MV-4-11 (cell line): ENCODE measurements at regions not wholly inside any gene's neighbourhood (a gene's known extent, or its start where the extent isn't known, plus 50 kb on each side); places are given as distances from the start of the nearest gene placed in this dataset.

Experiments
- DNase-seq: peaks from one replicate; lab custom pipeline; 2025; lab: John Stamatoyannopoulos, UW

- no peak for DNase-seq
Measured at GRCh38 chr4:52234561-52235440, 183.7 kb downstream of the SPATA18 start.

- no peak for DNase-seq
Measured at GRCh38 chr4:52235552-52236201, 184.6 kb downstream of the SPATA18 start.

GRCh38 chr4:52241916-52242315 lies 190.8 kb downstream of the SPATA18 start:
- peak; percentile 54 for DNase-seq

- no peak for DNase-seq
Measured at GRCh38 chr4:52243367-52243766, 192.3 kb downstream of the SPATA18 start.

GRCh38 chr4:52244103-52244775 lies 193.1 kb downstream of the SPATA18 start:
- no peak for DNase-seq

GRCh38 chr4:52244848-52245247 lies 193.7 kb downstream of the SPATA18 start:
- DNase-seq = no peak

- DNase-seq = no peak
Measured at GRCh38 chr4:52246827-52247226, 195.7 kb downstream of the SPATA18 start.

GRCh38 chr4:52247941-52248340 lies 196.8 kb downstream of the SPATA18 start:
- DNase-seq = no peak

GRCh38 chr4:52248820-52249219 lies 197.7 kb downstream of the SPATA18 start:
- no peak for DNase-seq

- DNase-seq = no peak
Measured at GRCh38 chr4:52249581-52249980, 198.5 kb downstream of the SPATA18 start.

GRCh38 chr4:52250154-52250553 lies 199.1 kb downstream of the SPATA18 start:
- DNase-seq = no peak

GRCh38 chr4:52251864-52252263 lies 200.8 kb downstream of the SPATA18 start:
- DNase-seq = peak; percentile 27

- peak; percentile 56 for DNase-seq
Measured at GRCh38 chr4:52253025-52253424, 201.9 kb downstream of the SPATA18 start.

GRCh38 chr4:52256522-52256921 lies 205.4 kb downstream of the SPATA18 start:
- no peak for DNase-seq

GRCh38 chr4:52259978-52260377 lies 208.9 kb downstream of the SPATA18 start:
- no peak for DNase-seq

GRCh38 chr4:52260514-52261210 lies 209.6 kb downstream of the SPATA18 start:
- DNase-seq = peak; percentile 77

- no peak for DNase-seq
Measured at GRCh38 chr4:52263607-52264006, 212.5 kb downstream of the SPATA18 start.

GRCh38 chr4:52265781-52266525 lies 214.8 kb downstream of the SPATA18 start:
- DNase-seq = no peak

GRCh38 chr4:52266537-52267137 lies 215.5 kb downstream of the SPATA18 start:
- DNase-seq = no peak

GRCh38 chr4:52269761-52270160 lies 218.7 kb downstream of the SPATA18 start:
- DNase-seq = no peak

- DNase-seq = peak; percentile 2
Measured at GRCh38 chr4:52273885-52274284, 222.8 kb downstream of the SPATA18 start.
